ENCODE measurements at regions not wholly inside any gene's neighbourhood (a gene's known extent, or its start where the extent isn't known, plus 50 kb on each side); places are given as distances from the start of the nearest gene placed in this dataset.
A peak's percentile ranks its signal among the peaks of the same experiment; 100 is the strongest.

- peaks cover 32% of the 10 kb centered on the region for H3K36me3 Mint-ChIP-seq (ENCODE audit: insufficient read depth)
- no peaks in the 10 kb centered on the region for H3K27me3 Mint-ChIP-seq
- H3K27ac Mint-ChIP-seq (ENCODE audit: low read depth): no peak overlapping the region
- peak overlapping the region; percentile 77 for H3K4me3 Mint-ChIP-seq
- no peak for DNase-seq (ENCODE audit: low spot score in 2 of 2)
- no peaks in the 10 kb centered on the region for H3K9me3 Mint-ChIP-seq
- H3K4me1 Mint-ChIP-seq: peaks cover 92% of the 10 kb centered on the region
- ATAC-seq (replicated peaks; ENCODE audit: extremely low read depth, poor library complexity, severe bottlenecking): no peak
Measured at GRCh38 chr17:77471984-77472461, 331.3 kb downstream of the SEC14L1 start.

GRCh38 chr17:77472468-77473310 is 331.9 kb downstream of the SEC14L1 start:
- H3K27me3 Mint-ChIP-seq: no peaks in the 10 kb centered on the region
- DNase-seq (ENCODE audit: low spot score in 2 of 2) (no peak), ATAC-seq (replicated peaks; ENCODE audit: extremely low read depth, poor library complexity, severe bottlenecking) (peak; percentile 25)
- peaks cover 34% of the 10 kb centered on the region for H3K36me3 Mint-ChIP-seq (ENCODE audit: insufficient read depth)
- H3K4me1 Mint-ChIP-seq: peaks cover 99% of the 10 kb centered on the region
- peak overlapping the region; percentile 5 for H3K27ac Mint-ChIP-seq (ENCODE audit: low read depth)
- H3K4me3 Mint-ChIP-seq: peak overlapping the region; percentile 77
- H3K9me3 Mint-ChIP-seq: no peaks in the 10 kb centered on the region

- no peaks in the 10 kb centered on the region for H3K27me3 Mint-ChIP-seq
- H3K4me3 Mint-ChIP-seq: peak overlapping the region; percentile 77
- H3K4me1 Mint-ChIP-seq: peaks cover 94% of the 10 kb centered on the region
- peaks cover 33% of the 10 kb centered on the region for H3K36me3 Mint-ChIP-seq (ENCODE audit: insufficient read depth)
- DNase-seq (ENCODE audit: low spot score in 2 of 2) (no peak), ATAC-seq (replicated peaks; ENCODE audit: extremely low read depth, poor library complexity, severe bottlenecking) (no peak)
- H3K9me3 Mint-ChIP-seq: no peaks in the 10 kb centered on the region
- peak overlapping the region; percentile 5 for H3K27ac Mint-ChIP-seq (ENCODE audit: low read depth)
Measured at GRCh38 chr17:77473615-77474226, 333.0 kb downstream of the SEC14L1 start.

GRCh38 chr17:77474292-77474988 is 333.7 kb downstream of the SEC14L1 start:
- DNase-seq (ENCODE audit: low spot score in 2 of 2): no peak
- peaks cover 32% of the 10 kb centered on the region for H3K36me3 Mint-ChIP-seq (ENCODE audit: insufficient read depth)

GRCh38 chr17:77475016-77475976 is 334.5 kb downstream of the SEC14L1 start:
- Mint-ChIP-seq H3K36me3 (ENCODE audit: insufficient read depth) (peaks cover 29% of the 10 kb centered on the region), H3K27me3 (no peaks in the 10 kb centered on the region), H3K4me3 (peak overlapping the region; percentile 77), H3K27ac (ENCODE audit: low read depth) (peak overlapping the region; percentile 96), H3K9me3 (no peaks in the 10 kb centered on the region), H3K4me1 (peaks cover 91% of the 10 kb centered on the region)
- DNase-seq (ENCODE audit: low spot score in 2 of 2) (peak in 1 of 2 donors; percentile 55), ATAC-seq (replicated peaks; ENCODE audit: extremely low read depth, poor library complexity, severe bottlenecking) (peak; percentile 76)

More at GRCh38 chr17:77474292-77474988, 333.7 kb downstream of the SEC14L1 start:
- no peaks in the 10 kb centered on the region for H3K9me3 Mint-ChIP-seq
- H3K27ac Mint-ChIP-seq (ENCODE audit: low read depth): peak overlapping the region; percentile 96
- no peaks in the 10 kb centered on the region for H3K27me3 Mint-ChIP-seq
- no peak for ATAC-seq (replicated peaks; ENCODE audit: extremely low read depth, poor library complexity, severe bottlenecking)
- peak overlapping the region; percentile 77 for H3K4me3 Mint-ChIP-seq
- H3K4me1 Mint-ChIP-seq: peaks cover 94% of the 10 kb centered on the region

GRCh38 chr17:77476006-77476405 is 335.2 kb downstream of the SEC14L1 start:
- DNase-seq (ENCODE audit: low spot score in 2 of 2) (no peak), ATAC-seq (replicated peaks; ENCODE audit: extremely low read depth, poor library complexity, severe bottlenecking) (no peak)
- Mint-ChIP-seq H3K36me3 (ENCODE audit: insufficient read depth) (peaks cover 25% of the 10 kb centered on the region), H3K9me3 (no peaks in the 10 kb centered on the region), H3K27me3 (no peaks in the 10 kb centered on the region), H3K4me3 (peak overlapping the region; percentile 77), H3K4me1 (peaks cover 84% of the 10 kb centered on the region), H3K27ac (ENCODE audit: low read depth) (peak overlapping the region; percentile 78)

GRCh38 chr17:77476498-77476897 is 335.7 kb downstream of the SEC14L1 start:
- peak overlapping the region; percentile 77 for H3K4me3 Mint-ChIP-seq
- no peaks in the 10 kb centered on the region for H3K27me3 Mint-ChIP-seq
- no peak for DNase-seq (ENCODE audit: low spot score in 2 of 2)

GRCh38 chr17:77476931-77477805 is 336.4 kb downstream of the SEC14L1 start:
- peaks cover 79% of the 10 kb centered on the region for H3K4me1 Mint-ChIP-seq
- H3K36me3 Mint-ChIP-seq (ENCODE audit: insufficient read depth): peaks cover 24% of the 10 kb centered on the region
- peak overlapping the region; percentile 78 for H3K27ac Mint-ChIP-seq (ENCODE audit: low read depth)
- no peak for ATAC-seq (replicated peaks; ENCODE audit: extremely low read depth, poor library complexity, severe bottlenecking)
- no peak for DNase-seq (ENCODE audit: low spot score in 2 of 2)
- H3K9me3 Mint-ChIP-seq: no peaks in the 10 kb centered on the region
- H3K27me3 Mint-ChIP-seq: no peaks in the 10 kb centered on the region
- H3K4me3 Mint-ChIP-seq: peak overlapping the region; percentile 77

More at GRCh38 chr17:77476498-77476897, 335.7 kb downstream of the SEC14L1 start:
- ATAC-seq (replicated peaks; ENCODE audit: extremely low read depth, poor library complexity, severe bottlenecking): no peak
- peak overlapping the region; percentile 78 for H3K27ac Mint-ChIP-seq (ENCODE audit: low read depth)
- H3K36me3 Mint-ChIP-seq (ENCODE audit: insufficient read depth): peaks cover 22% of the 10 kb centered on the region
- H3K4me1 Mint-ChIP-seq: peaks cover 82% of the 10 kb centered on the region
- no peaks in the 10 kb centered on the region for H3K9me3 Mint-ChIP-seq

- Mint-ChIP-seq H3K4me1 (peaks cover 71% of the 10 kb centered on the region), H3K27ac (ENCODE audit: low read depth) (peak overlapping the region; percentile 49), H3K9me3 (no peaks in the 10 kb centered on the region), H3K27me3 (no peaks in the 10 kb centered on the region), H3K36me3 (ENCODE audit: insufficient read depth) (peaks cover 26% of the 10 kb centered on the region), H3K4me3 (peak overlapping the region; percentile 77)
- ATAC-seq (replicated peaks; ENCODE audit: extremely low read depth, poor library complexity, severe bottlenecking) (no peak), DNase-seq (ENCODE audit: low spot score in 2 of 2) (no peak)
Measured at GRCh38 chr17:77478281-77478680, 337.5 kb downstream of the SEC14L1 start.

GRCh38 chr17:77478899-77479298 is 338.1 kb downstream of the SEC14L1 start:
- Mint-ChIP-seq H3K4me3 (peak overlapping the region; percentile 16), H3K4me1 (peaks cover 67% of the 10 kb centered on the region), H3K27ac (ENCODE audit: low read depth) (peak overlapping the region; percentile 49), H3K27me3 (no peaks in the 10 kb centered on the region), H3K36me3 (ENCODE audit: insufficient read depth) (peaks cover 26% of the 10 kb centered on the region), H3K9me3 (no peaks in the 10 kb centered on the region)
- DNase-seq (ENCODE audit: low spot score in 2 of 2) (no peak), ATAC-seq (replicated peaks; ENCODE audit: extremely low read depth, poor library complexity, severe bottlenecking) (no peak)
